ENCODE measurements at regions not wholly inside any gene's neighbourhood (a gene's known extent, or its start where the extent isn't known, plus 50 kb on each side); places are given as distances from the start of the nearest gene placed in this dataset.

DNA sequence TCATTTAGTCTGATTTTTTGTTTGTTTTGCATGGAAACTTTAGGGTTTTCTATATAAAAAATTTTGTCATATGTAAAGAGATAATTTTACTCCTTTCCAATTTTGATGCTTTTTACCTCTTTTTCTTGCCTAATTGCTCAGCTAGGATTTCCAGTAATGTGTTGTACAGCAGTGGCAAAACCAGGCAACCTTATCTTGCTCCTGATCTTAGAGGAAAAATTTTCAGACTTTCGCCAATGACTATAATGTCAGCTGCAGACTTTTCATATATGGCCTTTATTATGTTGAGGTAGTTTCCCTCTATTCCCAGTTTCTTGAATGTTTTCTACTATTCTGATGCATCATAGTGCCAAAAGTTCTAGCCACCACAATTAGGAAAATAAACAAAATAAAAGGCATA, 126.3 kb downstream of the ALOX5 start:
- DNase-seq (no peak), FAIRE-seq (no peak), ATAC-seq (no peak)
- TF ChIP-seq, protein P1, sequence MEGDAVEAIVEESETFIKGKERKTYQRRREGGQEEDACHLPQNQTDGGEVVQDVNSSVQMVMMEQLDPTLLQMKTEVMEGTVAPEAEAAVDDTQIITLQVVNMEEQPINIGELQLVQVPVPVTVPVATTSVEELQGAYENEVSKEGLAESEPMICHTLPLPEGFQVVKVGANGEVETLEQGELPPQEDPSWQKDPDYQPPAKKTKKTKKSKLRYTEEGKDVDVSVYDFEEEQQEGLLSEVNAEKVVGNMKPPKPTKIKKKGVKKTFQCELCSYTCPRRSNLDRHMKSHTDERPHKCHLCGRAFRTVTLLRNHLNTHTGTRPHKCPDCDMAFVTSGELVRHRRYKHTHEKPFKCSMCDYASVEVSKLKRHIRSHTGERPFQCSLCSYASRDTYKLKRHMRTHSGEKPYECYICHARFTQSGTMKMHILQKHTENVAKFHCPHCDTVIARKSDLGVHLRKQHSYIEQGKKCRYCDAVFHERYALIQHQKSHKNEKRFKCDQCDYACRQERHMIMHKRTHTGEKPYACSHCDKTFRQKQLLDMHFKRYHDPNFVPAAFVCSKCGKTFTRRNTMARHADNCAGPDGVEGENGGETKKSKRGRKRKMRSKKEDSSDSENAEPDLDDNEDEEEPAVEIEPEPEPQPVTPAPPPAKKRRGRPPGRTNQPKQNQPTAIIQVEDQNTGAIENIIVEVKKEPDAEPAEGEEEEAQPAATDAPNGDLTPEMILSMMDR (IDR thresholded peaks at IDR 0.05): no peak
- H3K9me3 ChIP-seq: peaks cover 0 to 3% (median 0%) of the 10 kb centered on the region in 4 donors
- H3K4me1 ChIP-seq: peaks cover 4 to 10% (median 9%) of the 10 kb centered on the region in 3 donors
- WGBS, 2 donors: 88 to 96% methylated on average over 1 of the region's 1 CpG
- no peaks in the 10 kb centered on the region for H3K36me3 ChIP-seq
- no peak overlapping the region for H3K4me3 ChIP-seq
- no peak overlapping the region for H3K27ac ChIP-seq
- intact Hi-C loops (cut with DNase I): no loop called here
- no peaks in the 10 kb centered on the region for H3K27me3 ChIP-seq

DNA sequence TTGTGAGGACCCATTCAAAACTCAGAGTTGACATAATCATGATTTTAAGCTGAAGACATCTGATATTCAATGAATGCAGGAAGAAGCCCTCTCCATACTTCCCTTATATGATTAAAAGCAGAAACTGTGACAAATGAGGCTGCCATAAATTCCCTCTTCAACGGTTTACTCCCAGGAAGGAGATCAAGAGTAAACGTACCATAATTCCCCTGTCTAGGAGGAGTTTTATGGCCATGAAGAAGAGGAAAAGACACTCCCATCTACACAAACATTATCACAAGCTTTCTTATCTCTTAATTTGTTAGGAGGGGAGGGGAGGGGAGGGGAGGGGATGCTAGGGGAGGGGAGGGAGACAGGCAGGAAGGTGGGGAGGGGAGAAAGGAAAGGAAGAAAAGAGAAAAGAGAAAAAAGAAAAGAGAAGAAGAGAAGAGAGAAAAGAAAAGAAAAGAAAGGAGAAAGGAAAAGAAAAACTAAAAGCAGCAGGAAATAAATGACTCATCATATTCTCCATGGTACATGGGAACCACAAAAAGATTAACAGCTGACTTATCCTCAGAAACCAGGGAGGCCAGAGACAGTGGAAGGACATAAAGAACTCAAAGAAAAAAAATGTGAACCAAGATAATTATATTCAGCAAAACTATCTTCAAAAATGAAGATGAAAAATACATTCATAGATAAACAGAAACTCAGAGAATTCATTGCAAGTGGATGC, 121.6 kb downstream of the ALOX5 start:
- intact Hi-C loops (cut with DNase I): no loop called here
- FAIRE-seq: no peak
- TF ChIP-seq, protein P1 (IDR thresholded peaks at IDR 0.05): no peak

More for the DNA sequence above, 121.6 kb downstream of the ALOX5 start:
- DNase-seq (no peak), ATAC-seq (no peak)
- H3K27ac ChIP-seq: no peak overlapping the region
- 85 to 86% methylated on average over 2 of the region's 2 CpGs for WGBS, 2 donors
- H3K27me3 ChIP-seq: no peaks in the 10 kb centered on the region
- H3K4me3 ChIP-seq: no peak overlapping the region
- peaks cover 0 to 3% (median 0%) of the 10 kb centered on the region in 4 donors for H3K9me3 ChIP-seq
- no peaks in the 10 kb centered on the region for H3K36me3 ChIP-seq
- H3K4me1 ChIP-seq: no peaks in the 10 kb centered on the region
